Iris pigment epithelial cell (primary cell): ENCODE measurements at regions not wholly inside any gene's neighbourhood (a gene's known extent, or its start where the extent isn't known, plus 50 kb on each side); places are given as distances from the start of the nearest gene placed in this dataset.
"Not testable (repeated sequence)": the region's sequence is repeated elsewhere in the genome, so short reads cannot be mapped to it uniquely, and the experiment has no call there.

Experiments used
- DNase-seq: peaks from one replicate; pipeline ENCODE4 v3.0.0-alpha.2; 2011; ENCODE audit warnings: low read depth

DNA sequence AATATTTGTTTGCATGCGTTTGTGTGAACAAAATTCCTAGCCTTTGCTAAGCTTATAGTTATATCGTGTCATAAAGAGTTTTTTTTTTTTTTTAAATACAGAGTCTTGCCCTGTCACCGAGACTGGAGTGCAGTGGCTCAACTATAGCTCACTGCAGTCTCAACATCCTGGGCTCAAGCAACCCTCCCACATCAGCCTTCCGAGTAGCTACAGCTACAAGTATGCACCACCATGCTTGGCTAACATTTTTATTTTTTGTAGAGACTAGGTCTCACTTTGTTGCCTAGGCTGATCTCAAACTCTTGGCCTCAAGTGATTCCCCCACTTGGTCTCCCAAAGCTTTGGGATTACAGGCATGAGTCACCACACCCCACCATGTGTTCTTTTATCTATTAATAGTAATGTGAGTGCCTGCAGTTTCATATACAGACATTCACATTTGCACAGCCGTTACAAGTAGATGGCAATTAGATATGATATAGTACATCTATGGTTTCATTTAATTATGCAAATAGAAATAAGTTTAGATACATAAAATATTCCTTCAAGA is 848.6 kb downstream of the PDCD6IP start:
- DNase-seq = no peak

GRCh38 chr3:34650131-34650530 is 851.7 kb downstream of the PDCD6IP start:
- DNase-seq = no peak

DNA sequence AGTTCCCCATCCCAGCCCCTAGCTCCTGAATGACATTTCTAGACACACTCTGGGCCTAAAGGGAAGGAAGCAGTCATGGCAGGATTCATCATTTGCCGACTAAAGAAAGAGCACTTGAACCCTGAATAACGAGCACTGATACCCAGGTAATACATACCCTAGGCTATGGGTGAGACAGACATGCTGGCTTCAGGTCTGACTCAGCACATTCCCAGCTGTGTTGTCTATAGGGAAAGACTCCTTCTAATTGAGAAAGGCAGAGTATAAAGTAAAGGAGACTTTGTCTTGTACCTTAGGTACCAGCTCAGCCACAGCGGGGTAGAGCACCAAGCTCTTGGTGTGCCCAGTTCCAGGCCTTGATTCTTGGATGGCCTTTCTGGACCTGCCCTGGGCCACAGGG is 870.5 kb downstream of the PDCD6IP start:
- DNase-seq = no peak

DNA sequence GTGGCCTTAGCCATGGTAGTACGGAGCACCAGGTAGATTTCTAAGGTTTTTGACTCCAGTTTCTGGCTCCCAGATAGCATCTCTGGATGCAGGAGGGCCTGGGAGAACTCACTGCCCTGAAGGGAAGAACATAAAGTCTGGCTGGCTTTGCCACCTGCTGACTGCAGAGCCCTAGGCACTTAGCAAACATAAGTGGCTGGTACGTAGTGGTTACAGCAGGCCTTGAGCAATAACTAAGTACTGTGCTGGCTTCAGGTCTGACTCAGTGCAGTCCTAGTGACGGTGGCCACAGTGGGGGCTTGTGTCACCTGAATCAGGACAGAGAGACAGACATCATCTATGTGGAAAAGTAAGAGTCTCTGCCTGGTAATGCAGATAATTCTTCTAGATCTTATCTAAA is 871.1 kb downstream of the PDCD6IP start:
- DNase-seq = no peak

DNA sequence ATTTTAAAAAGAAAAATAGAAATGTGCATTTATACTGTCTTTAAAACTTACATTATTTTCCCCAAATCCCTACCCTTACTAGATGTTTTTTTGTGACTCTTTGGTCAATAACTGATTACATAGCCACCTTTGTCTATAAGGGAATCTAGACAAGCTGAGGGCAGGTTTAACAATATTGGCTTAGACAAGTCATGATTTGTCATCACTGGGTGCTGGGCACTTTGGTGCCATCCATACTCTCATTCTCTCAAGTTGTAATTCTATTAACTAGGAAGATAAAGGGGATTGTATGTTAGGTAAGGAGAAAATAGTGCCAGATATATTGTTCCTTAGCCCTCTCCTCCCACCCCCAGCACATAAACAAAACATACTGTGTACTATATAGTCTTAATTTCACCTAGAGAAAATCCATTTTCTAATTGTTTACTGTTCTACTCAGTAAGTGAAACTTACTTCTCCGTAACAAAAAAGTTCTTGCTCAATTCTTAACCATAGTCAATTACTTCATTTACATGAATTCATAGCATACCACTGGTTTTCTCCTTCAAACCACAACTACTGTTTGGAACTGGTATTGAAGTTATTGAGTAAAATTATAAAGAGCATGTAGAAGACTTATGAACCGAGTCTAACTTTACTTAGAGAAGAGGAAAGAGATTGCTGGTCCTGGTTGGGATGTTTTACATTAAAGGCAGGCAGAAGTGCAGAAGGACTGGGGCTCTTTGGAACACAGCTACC is 877.1 kb downstream of the PDCD6IP start:
- DNase-seq = peak; percentile 3

- DNase-seq = peak; percentile 6
Measured at GRCh38 chr3:34676436-34676835, 878.0 kb downstream of the PDCD6IP start.

DNA sequence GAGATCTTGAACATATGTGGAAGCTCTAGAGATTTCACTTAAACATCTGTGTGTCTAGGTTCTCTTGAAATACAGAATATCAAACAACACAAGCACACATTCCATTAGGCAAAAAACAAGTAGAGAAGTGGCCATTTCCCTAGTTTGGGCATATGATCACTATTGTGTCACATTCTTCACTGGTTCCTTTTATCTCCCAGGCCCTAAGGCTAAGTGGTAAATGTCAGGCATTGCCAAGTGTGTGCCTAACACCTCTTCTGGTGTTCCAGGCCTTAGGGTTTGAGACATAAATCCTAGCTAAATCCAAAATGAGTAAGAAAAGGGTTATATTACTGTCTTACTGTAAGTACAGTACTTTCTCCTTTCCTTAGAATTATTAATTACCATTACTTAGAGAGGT is 880.1 kb downstream of the PDCD6IP start:
- no peak for DNase-seq

GRCh38 chr3:34679055-34679454 is 880.6 kb downstream of the PDCD6IP start:
- not testable (repeated sequence) for DNase-seq

GRCh38 chr3:34683851-34684250 is 885.4 kb downstream of the PDCD6IP start:
- DNase-seq = peak; percentile 31

GRCh38 chr3:34686541-34686940 is 888.1 kb downstream of the PDCD6IP start:
- no peak for DNase-seq

GRCh38 chr3:34687671-34688070 is 889.2 kb downstream of the PDCD6IP start:
- DNase-seq = no peak

DNA sequence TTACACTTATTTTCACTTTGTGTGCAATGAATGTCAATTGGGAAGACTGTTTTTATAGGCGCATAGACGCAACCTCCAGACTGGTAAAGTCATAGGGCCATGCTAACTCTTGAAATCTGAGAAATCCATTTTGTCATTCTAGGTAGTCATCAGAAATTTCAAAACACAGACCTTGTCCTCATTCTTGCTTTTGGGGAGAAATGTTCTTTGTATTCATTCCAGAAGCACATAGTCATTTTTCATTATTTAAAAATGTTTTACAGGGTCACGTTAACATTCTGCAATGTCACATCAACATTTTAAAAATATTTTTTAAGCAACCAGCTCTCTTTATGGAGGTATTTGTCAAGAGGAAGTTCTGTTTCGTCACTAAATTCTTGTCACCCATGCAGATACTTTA is 898.4 kb downstream of the PDCD6IP start:
- no peak for DNase-seq

DNA sequence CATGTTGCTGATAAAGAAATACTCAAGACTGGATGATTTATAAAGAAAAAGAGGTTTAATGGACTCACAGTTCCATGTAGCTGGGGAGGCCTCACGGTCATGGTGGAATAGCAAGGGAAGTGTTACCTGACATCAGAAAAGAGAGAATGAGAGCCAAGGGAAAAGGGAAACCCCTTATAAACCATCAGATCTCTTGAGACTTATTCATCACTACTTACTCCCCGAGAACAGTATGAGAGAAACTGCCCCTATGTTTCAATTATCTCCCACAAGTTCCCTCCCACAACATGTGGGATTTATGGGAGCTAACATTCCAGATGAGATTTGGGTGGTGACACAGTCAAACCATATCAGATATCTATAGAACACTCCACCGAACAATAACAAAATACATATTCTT is 904.6 kb downstream of the PDCD6IP start:
- DNase-seq = no peak

DNA sequence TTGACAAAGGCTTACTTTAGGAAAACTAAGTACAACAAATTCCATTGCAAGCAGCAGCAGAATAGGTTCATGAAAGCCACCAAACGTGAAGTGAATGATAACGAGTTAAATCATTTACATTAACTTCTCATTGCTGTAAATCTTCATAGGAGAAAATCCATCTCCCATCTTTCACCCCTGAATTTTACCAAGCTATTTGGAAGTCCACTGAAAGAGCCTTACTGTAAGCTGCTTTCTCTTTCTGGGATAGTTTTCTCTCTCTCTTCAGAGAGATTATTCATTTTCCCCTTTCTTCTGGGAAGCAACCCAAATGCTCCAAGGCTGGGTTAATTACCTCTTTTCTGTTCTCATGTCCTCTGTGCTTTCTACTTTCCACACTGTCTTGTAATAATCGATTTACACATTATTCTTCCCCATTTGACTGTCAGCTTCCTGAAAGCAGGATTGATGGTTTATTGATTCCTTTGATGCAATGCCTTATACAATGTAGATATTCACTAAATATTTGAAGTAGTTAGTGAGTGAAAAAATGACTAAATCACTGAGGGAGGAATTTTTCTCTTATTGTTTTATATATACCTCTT is 914.3 kb upstream of the ARPP21 start:
- DNase-seq = no peak

DNA sequence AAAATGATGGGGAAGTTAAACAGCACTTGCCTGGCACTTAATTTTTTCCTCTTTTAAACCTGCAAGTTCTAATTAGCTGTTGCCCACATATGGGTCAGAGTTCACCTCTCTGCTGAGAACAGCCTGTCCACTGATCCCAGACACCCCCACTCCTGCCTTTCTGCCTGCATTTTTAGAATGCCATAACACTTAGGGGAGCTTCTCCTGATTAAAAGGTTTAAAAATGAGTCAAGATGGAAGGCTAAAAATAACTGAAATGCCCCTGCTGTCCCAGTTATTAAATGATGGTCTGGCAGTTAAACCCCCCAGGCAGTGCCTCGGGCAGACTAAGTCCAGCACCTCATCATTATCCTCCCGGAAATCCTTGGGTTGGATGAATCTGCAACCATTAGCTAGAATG is 913.6 kb upstream of the ARPP21 start:
- DNase-seq = no peak

DNA sequence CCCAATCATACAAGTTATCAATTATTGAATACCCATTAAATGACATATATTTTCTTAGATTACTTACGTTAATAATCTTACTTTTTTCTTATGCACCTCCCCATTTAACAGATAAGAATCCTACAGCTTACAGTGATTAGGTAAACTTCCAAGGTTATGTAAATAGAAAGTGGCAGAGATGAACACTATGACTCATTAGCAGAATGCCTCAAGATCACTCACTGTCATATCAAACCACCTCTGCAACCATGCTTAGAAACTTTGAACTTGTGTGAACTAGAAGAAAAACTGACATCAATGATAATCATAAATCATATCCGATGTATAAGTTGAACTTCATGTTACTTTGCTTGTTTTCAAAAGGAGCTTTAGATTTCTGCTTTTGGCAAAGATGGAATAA is 911.6 kb upstream of the ARPP21 start:
- no peak for DNase-seq

- DNase-seq = no peak
Measured at GRCh38 chr3:34742151-34742550, 897.2 kb upstream of the ARPP21 start.

GRCh38 chr3:34758630-34759261 is 880.6 kb upstream of the ARPP21 start:
- no peak for DNase-seq

DNA sequence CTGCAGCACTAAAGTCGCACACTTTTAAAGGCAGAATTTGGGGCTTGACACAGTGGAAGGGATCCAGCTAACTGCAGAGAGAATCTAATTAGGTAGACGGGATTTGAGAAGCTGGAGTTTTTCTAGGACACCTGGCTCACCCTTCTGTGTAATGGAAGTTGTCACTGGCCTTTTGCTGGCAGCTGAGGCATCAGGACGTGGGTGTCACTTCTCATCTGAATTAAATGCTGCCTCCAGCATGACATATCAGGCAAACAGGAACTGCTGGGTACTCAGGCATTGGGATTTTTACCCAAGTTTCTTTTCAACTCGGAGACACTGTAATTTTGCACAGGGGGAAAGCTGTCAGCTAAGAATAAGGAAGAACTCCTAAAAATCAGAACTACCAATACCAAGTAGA is 861.9 kb upstream of the ARPP21 start:
- no peak for DNase-seq

- no peak for DNase-seq
Measured at GRCh38 chr3:34779092-34779491, 860.2 kb upstream of the ARPP21 start.

- DNase-seq = no peak
Measured at GRCh38 chr3:34780294-34780693, 859.0 kb upstream of the ARPP21 start.

DNA sequence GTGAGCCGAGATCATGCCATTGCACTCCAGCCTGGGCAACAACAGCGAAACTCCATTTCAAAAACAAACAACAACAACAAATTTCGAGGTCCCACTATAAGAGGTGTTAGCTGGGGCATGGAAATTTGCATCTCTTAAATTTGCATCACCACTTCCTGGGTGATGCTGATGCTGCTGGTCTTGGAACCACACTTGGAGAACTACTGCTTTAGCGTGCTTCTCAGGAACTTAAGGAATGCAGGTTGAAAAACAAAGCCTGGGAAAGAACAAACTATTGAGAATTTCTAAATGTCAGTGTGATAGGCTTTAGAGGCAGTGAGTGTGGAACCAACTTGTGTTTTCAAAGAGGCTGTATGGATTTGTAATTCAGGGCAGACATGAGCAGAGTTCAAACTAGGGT is 858.4 kb upstream of the ARPP21 start:
- DNase-seq = no peak

DNA sequence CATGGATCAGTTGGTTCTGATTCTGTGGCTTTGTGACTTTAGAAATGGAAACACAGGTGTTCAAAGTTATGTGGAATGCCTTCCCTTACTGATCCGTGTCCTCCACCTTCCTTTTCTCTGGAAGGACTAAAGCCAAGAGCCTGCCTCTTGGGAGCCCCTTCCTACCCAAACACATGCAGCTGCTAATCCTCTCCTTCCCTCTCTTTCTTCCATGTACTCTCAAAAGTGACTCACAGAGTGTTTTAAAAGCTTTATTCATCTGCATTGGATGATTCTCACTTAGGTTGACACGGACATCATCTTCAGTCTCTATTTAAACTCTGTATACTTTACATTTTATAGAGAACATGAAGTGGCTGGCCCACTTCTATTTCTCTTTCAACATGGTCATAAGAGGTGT is 856.5 kb upstream of the ARPP21 start:
- DNase-seq = no peak
